Liver (tissue), 3 donors: ENCODE measurements at regions not wholly inside any gene's neighbourhood (a gene's known extent, or its start where the extent isn't known, plus 50 kb on each side); places are given as distances from the start of the nearest gene placed in this dataset.

Experiments used
- ATF3 ChIP-seq: IDR thresholded peaks from 2 replicates; pipeline ENCODE4 v1.6.1; 2016; ENCODE audit warnings: antibody characterized with exemption
- CTCF ChIP-seq: fragments of 150-350 bp; IDR thresholded peaks from 2 replicates; pipeline ENCODE4 v1.5.1; 2017; ENCODE audit warnings: improper control_type of control experiment, low read depth, low read length; ENCODE audit not compliant: missing input control
- HNF4A ChIP-seq, 2 donors: conservative IDR thresholded peaks; 2 replicates each; pipeline ENCODE4 v1.6.1; 2016; ENCODE audit warnings: antibody characterized with exemption in 2 of 2, mild to moderate bottlenecking in 2 of 2
- HNF4G ChIP-seq: IDR thresholded peaks from 2 replicates; pipeline ENCODE4 v1.6.1; 2016; ENCODE audit warnings: antibody characterized with exemption
- MAX ChIP-seq: IDR thresholded peaks from 2 replicates; pipeline ENCODE4 v1.6.1; 2016; ENCODE audit warnings: antibody characterized with exemption
- RAD21 ChIP-seq, 2 donors: IDR thresholded peaks; 2 replicates each; pipeline ENCODE4 v1.6.1; 2016; ENCODE audit warnings: antibody characterized with exemption in 2 of 2, mild to moderate bottlenecking in 2 of 2
- RXRA ChIP-seq, 2 donors: IDR thresholded peaks; 2 replicates each; pipeline ENCODE4 v1.6.1; 2017 to 2018; ENCODE audit warnings: antibody characterized with exemption in 2 of 2, mild to moderate bottlenecking in 1 of 2
- TAF1 ChIP-seq: conservative IDR thresholded peaks from 2 replicates; pipeline ENCODE4 v1.6.1; 2016; ENCODE audit warnings: antibody characterized with exemption, mild to moderate bottlenecking
- ZBTB33 ChIP-seq: IDR thresholded peaks from 2 replicates; pipeline ENCODE4 v1.6.1; 2016; ENCODE audit warnings: antibody characterized with exemption
- donor health status: healthy.
- donor health status: healthy.

- no peak for TF ChIP-seq CTCF
- no peak for TF ChIP-seq ZBTB33
- TF ChIP-seq MAX, result no peak
- TF ChIP-seq ATF3, result no peak
- TF ChIP-seq TAF1, result no peak
- no peak for TF ChIP-seq RAD21 (IDR thresholded peaks at IDR 0.05)
- TF ChIP-seq HNF4A (conservative IDR thresholded peaks at IDR 0.05), result no peak
- TF ChIP-seq HNF4G, result no peak
- no peak for TF ChIP-seq RXRA (IDR thresholded peaks at IDR 0.05)
These were observed 257.5 kb upstream of the B3GALT2 start for GRCh38 chr1:193443886-193444285.
